ENCODE measurements at regions not wholly inside any gene's neighbourhood (a gene's known extent, or its start where the extent isn't known, plus 50 kb on each side); places are given as distances from the start of the nearest gene placed in this dataset.
"Not testable (repeated sequence)": the region's sequence is repeated elsewhere in the genome, so short reads cannot be mapped to it uniquely, and the experiment has no call there.

DNA sequence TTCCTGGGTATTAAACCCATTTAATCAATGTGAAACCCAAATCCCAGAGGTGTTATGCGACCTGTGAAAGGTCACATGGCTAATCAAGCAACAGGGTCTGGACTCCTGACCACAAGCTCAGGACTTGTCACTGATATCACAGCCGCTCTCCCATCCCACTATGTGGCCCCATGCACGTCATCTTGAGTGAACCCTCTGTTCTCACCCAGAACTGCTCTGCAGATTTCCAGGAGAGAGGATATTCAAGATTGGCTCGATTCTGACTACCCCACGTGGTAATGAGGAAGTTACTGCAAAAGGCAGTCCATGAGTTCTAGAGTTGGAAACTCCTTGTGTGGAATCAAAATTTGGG is 173.5 kb upstream of the ETV3 start:
- intact Hi-C loops (cut with micrococcal nuclease) (loop anchor here (5.0 kb wide), 1 partner anchor 186 kb away; no protein-coding TSS in a partner anchor), dilution Hi-C loops (cut with MboI; ENCODE audit: extremely low pct_ligation_motif_present, low sequenced_read_pairs) (no loop called here)
- ChIA-PET CTCF (interaction anchor here (1.1 kb wide), 3 partner anchors 41 to 194 kb away, joined by 3 to 6 read pairs (median 4); no protein-coding TSS in a partner anchor), POLR2A (no interaction called here)
- no peaks in the 10 kb centered on the region for H3K9me3 ChIP-seq (replicated peaks; ENCODE audit: control insufficient read depth, insufficient read depth, low read length)
- H3K27me3 ChIP-seq (ENCODE audit: control insufficient read depth in 2 of 2, insufficient read depth in 2 of 2, low read length in 2 of 2) = peaks cover 0 to 2% of the 10 kb centered on the region in 2 experiments
- no peaks in the 10 kb centered on the region for H3K79me2 ChIP-seq (ENCODE audit: control insufficient read depth, insufficient read depth, low read length)
- no TSS peak for BruUV-seq (replicated peaks)
- no peak overlapping the region for H3K27ac ChIP-seq (ENCODE audit: insufficient read depth, low read depth, low read length)
- DNase-seq (ENCODE audit: low read depth, low spot score) = no peak
- H3K9ac ChIP-seq (replicated peaks; ENCODE audit: extremely low read depth, insufficient read depth, low read length) = no peak overlapping the region
- no peak overlapping the region for H2AFZ ChIP-seq (ENCODE audit: low read depth, low read length)
- H4K20me1 ChIP-seq (replicated peaks; ENCODE audit: control insufficient read depth, extremely low read depth, insufficient read depth, low read length) = no peaks in the 10 kb centered on the region
- H3K4me2 ChIP-seq (ENCODE audit: insufficient read depth, low read length) = no peak overlapping the region
- no peaks in the 10 kb centered on the region for H3K36me3 ChIP-seq (ENCODE audit: control insufficient read depth in 2 of 2, extremely low read depth in 1 of 2, insufficient read depth in 2 of 2, low read length in 2 of 2)
- FAIRE-seq = no peak
- no peaks in the 10 kb centered on the region for H3K4me1 ChIP-seq (ENCODE audit: control insufficient read depth, extremely low read depth, insufficient read depth, low read length)
- H3K4me3 ChIP-seq (replicated peaks in 1 of 3; ENCODE audit: insufficient read depth in 1 of 3, low read depth in 1 of 3, low read length in 3 of 3) = no peak overlapping the region
- TF ChIP-seq JUN (IDR thresholded peaks at IDR 0.05; ENCODE audit: borderline replicate concordance, insufficient read depth, insufficient read length, low read depth) = no peak
- TF ChIP-seq, protein P1, sequence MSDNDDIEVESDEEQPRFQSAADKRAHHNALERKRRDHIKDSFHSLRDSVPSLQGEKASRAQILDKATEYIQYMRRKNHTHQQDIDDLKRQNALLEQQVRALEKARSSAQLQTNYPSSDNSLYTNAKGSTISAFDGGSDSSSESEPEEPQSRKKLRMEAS (IDR thresholded peaks at IDR 0.05; ENCODE audit: insufficient read depth, insufficient read length) = no peak
- no peak for TF ChIP-seq GATA2 (IDR thresholded peaks at IDR 0.05; ENCODE audit: insufficient read depth, insufficient read length, low read depth, low read length)
- TF ChIP-seq MYC (IDR thresholded peaks at IDR 0.05; ENCODE audit: low read depth, low read length) = no peak
- TF ChIP-seq EZH2 (IDR thresholded peaks at IDR 0.05; ENCODE audit: borderline replicate concordance, low read depth, low read length, severe bottlenecking) = no peak
- no peak for TF ChIP-seq POLR2A (IDR thresholded peaks at IDR 0.05; ENCODE audit: low read depth, low read length)
- TF ChIP-seq FOS (IDR thresholded peaks at IDR 0.05; ENCODE audit: borderline replicate concordance, insufficient read depth, low read length) = no peak
- TF ChIP-seq, protein P2, sequence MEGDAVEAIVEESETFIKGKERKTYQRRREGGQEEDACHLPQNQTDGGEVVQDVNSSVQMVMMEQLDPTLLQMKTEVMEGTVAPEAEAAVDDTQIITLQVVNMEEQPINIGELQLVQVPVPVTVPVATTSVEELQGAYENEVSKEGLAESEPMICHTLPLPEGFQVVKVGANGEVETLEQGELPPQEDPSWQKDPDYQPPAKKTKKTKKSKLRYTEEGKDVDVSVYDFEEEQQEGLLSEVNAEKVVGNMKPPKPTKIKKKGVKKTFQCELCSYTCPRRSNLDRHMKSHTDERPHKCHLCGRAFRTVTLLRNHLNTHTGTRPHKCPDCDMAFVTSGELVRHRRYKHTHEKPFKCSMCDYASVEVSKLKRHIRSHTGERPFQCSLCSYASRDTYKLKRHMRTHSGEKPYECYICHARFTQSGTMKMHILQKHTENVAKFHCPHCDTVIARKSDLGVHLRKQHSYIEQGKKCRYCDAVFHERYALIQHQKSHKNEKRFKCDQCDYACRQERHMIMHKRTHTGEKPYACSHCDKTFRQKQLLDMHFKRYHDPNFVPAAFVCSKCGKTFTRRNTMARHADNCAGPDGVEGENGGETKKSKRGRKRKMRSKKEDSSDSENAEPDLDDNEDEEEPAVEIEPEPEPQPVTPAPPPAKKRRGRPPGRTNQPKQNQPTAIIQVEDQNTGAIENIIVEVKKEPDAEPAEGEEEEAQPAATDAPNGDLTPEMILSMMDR (IDR thresholded peaks at IDR 0.05; ENCODE audit: extremely low read depth in 1 of 2, insufficient read depth in 1 of 2, low read depth in 1 of 2, low read length in 2 of 2) = no peak
- no peak for TF ChIP-seq POLR2AphosphoS5 (IDR thresholded peaks at IDR 0.05; ENCODE audit: insufficient read depth, low read depth, low read length)
- no peaks in the 10 kb centered on the region for H3K9me1 ChIP-seq (replicated peaks; ENCODE audit: control insufficient read depth, extremely low read depth, insufficient read depth, low read length)

DNA sequence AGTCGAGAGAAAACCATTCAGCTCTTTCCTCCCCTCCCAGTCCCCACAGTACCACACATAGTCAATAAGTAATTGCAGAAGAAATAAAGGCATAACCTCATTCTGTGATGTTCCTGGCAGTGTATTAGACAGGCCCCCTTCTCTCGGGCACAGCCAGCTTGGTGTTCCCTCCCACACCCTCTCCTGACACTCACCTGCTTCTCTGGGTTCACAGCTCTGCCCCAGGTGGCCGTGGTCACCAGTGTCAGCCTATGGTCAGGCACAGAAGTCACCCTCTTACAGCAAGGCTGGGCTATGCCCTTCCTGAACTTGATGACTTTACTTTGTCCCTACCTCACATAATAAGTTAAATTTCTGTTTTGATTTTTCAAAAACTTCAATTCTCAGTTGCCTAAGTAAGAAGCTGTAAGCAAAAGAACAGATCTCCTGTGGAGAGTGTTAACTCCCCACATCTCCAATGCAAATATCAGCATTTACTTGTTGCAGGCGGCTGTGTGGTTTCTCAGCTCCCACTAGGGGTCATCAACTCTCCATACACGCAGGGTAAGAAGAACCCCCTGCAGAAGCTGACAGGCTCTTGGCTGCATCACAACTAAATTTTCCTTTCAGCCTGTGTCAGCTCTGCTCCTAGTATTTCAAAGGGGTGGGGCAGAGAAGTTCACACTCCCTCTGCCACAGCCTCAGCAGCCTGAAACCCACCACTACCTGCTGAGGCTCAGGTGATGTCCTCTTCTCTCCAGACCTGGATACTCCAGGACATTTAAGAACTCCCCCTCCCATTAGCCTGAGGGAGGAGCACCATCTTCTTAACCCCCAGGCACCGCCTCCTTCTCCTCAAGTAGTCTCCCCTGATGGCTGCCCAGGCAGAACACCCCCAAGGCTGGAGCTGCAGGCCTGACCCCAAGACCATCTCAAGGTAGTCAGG is 172.9 kb upstream of the ETV3 start:
- H3K4me1 ChIP-seq (ENCODE audit: control insufficient read depth, extremely low read depth, insufficient read depth, low read length); H3K36me3 ChIP-seq (ENCODE audit: control insufficient read depth in 2 of 2, extremely low read depth in 1 of 2, insufficient read depth in 2 of 2, low read length in 2 of 2); POLR2A ChIA-PET; H3K27me3 ChIP-seq (ENCODE audit: control insufficient read depth in 2 of 2, insufficient read depth in 2 of 2, low read length in 2 of 2); H2AFZ ChIP-seq (ENCODE audit: low read depth, low read length); dilution Hi-C loops (cut with MboI; ENCODE audit: extremely low pct_ligation_motif_present, low sequenced_read_pairs); H4K20me1 ChIP-seq (replicated peaks; ENCODE audit: control insufficient read depth, extremely low read depth, insufficient read depth, low read length); FAIRE-seq; H3K4me2 ChIP-seq (ENCODE audit: insufficient read depth, low read length); BruUV-seq (replicated peaks); H3K79me2 ChIP-seq (ENCODE audit: control insufficient read depth, insufficient read depth, low read length); DNase-seq (ENCODE audit: low read depth, low spot score); H3K9me1 ChIP-seq (replicated peaks; ENCODE audit: control insufficient read depth, extremely low read depth, insufficient read depth, low read length); H3K4me3 ChIP-seq (replicated peaks in 1 of 3; ENCODE audit: insufficient read depth in 1 of 3, low read depth in 1 of 3, low read length in 3 of 3); H3K27ac ChIP-seq (ENCODE audit: insufficient read depth, low read depth, low read length); H3K9me3 ChIP-seq (replicated peaks; ENCODE audit: control insufficient read depth, insufficient read depth, low read length); H3K9ac ChIP-seq (replicated peaks; ENCODE audit: extremely low read depth, insufficient read depth, low read length): not testable (repeated sequence)
- intact Hi-C loops (cut with micrococcal nuclease) = loop anchor here (5.0 kb wide), 1 partner anchor 186 kb away; no protein-coding TSS in a partner anchor
- CTCF ChIA-PET = interaction anchor here (1.1 kb wide), 3 partner anchors 42 to 194 kb away, joined by 3 to 6 read pairs (median 4); no protein-coding TSS in a partner anchor

Measured in endothelial cell of umbilical vein (primary cell).